ENCODE measurements at regions not wholly inside any gene's neighbourhood (a gene's known extent, or its start where the extent isn't known, plus 50 kb on each side); places are given as distances from the start of the nearest gene placed in this dataset.
A peak's percentile ranks its signal among the peaks of the same experiment; 100 is the strongest.

DNA sequence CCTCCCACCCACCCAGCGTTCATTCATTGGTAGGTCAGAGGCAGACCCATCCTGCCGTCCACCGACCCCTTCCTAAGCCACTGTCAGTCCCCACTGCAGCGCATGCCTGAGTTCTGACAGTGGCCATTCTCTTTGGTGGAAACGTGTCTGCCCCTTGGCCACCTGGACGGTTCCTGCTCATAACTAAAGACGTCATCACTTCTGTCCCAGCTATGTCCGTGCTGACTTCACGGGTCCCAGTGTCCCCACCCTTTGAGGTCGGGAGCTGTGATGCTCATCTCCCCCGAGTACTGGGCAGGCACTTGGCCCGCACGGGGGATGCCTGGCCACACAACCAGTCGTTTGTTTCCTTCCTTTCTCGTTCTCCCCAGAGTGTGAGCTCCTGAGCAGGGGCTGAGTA, 267.1 kb downstream of the C16orf95 start:
- Mint-ChIP-seq H3K4me3 (no peak overlapping the region), H3K36me3 (no peaks in the 10 kb centered on the region), H3K27ac (no peak overlapping the region), H3K4me1 (no peaks in the 10 kb centered on the region), H3K27me3 (peaks cover 24 to 35% (median 29%) of the 10 kb centered on the region in 3 donors), H3K9me3 (peaks cover 2 to 16% (median 6%) of the 10 kb centered on the region in 7 donors)
- ATAC-seq (ENCODE audit: low read depth in 2 of 2) (no peak), DNase-seq (no peak)

GRCh38 chr16:87051526-87052320, 265.5 kb downstream of the C16orf95 start:
- Mint-ChIP-seq H3K36me3 (no peaks in the 10 kb centered on the region), H3K4me3 (no peak overlapping the region), H3K27me3 (peaks cover 28 to 29% (median 28%) of the 10 kb centered on the region in 3 donors), H3K4me1 (no peaks in the 10 kb centered on the region), H3K27ac (no peak overlapping the region), H3K9me3 (peaks cover 2 to 16% (median 6%) of the 10 kb centered on the region in 7 donors)
- ATAC-seq (ENCODE audit: low read depth in 2 of 2) (no peak), DNase-seq (no peak)

GRCh38 chr16:87052506-87052905, 264.7 kb downstream of the C16orf95 start:
- no peak overlapping the region for H3K4me3 Mint-ChIP-seq
- no peak overlapping the region for H3K27ac Mint-ChIP-seq
- H3K27me3 Mint-ChIP-seq: peaks cover 28 to 29% (median 28%) of the 10 kb centered on the region in 3 donors
- DNase-seq (no peak), ATAC-seq (ENCODE audit: low read depth in 2 of 2) (no peak)
- H3K36me3 Mint-ChIP-seq: no peaks in the 10 kb centered on the region
- H3K4me1 Mint-ChIP-seq: no peaks in the 10 kb centered on the region
- H3K9me3 Mint-ChIP-seq: peaks cover 2 to 16% (median 6%) of the 10 kb centered on the region in 7 donors

- ATAC-seq (ENCODE audit: low read depth in 2 of 2) (no peak), DNase-seq (no peak)
- peaks cover 28 to 30% (median 29%) of the 10 kb centered on the region in 3 donors for H3K27me3 Mint-ChIP-seq
- H3K36me3 Mint-ChIP-seq: no peaks in the 10 kb centered on the region
- no peak overlapping the region for H3K27ac Mint-ChIP-seq
- H3K4me1 Mint-ChIP-seq: no peaks in the 10 kb centered on the region
- peaks cover 2 to 16% (median 6%) of the 10 kb centered on the region in 7 donors for H3K9me3 Mint-ChIP-seq
- no peak overlapping the region for H3K4me3 Mint-ChIP-seq
Observed at GRCh38 chr16:87053016-87053982, 263.9 kb downstream of the C16orf95 start.

DNA sequence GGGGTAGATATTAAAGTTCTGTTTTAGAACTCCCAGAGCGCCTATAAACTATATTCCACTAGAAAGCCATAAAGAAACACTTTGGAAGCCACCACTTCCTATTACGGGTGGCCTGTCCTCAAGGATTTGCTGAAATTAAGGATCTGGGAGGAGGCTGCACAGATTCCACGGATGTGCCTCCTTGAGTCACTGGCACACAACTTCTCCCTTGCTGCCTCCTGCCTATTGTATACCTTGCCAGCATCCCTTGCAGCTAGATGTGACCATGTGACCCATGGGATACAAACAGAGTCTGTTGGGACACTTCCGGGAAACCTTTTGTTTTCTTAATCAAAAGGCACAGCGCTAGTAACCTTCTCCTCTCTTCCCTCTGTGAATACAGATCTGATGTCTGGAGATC, 263.0 kb downstream of the C16orf95 start:
- Mint-ChIP-seq H3K27ac (no peak overlapping the region), H3K4me1 (no peaks in the 10 kb centered on the region), H3K27me3 (peaks cover 28 to 39% (median 34%) of the 10 kb centered on the region in 3 donors), H3K36me3 (no peaks in the 10 kb centered on the region), H3K9me3 (peaks cover 2 to 16% (median 6%) of the 10 kb centered on the region in 7 donors), H3K4me3 (no peak overlapping the region)
- DNase-seq (no peak), ATAC-seq (ENCODE audit: low read depth in 2 of 2) (no peak)

DNA sequence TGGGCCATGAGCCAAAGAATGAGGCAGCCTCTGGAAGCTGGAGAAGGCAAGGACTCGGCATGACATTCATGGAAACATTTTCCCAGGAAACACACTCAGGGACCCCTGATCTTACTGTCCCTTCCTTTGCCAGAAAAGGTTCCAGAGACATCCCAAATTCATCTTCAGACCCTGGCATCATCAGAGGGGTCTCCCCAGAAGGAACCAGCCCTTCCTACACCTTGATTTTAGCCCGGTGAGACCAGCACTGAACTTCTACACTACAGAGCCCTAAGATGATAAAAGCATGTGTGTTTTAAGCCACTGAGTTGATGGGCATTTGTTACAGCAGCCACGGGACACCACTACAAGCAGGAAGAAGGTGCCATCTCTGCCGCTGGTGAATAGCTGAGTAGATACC, 262.3 kb downstream of the C16orf95 start:
- Mint-ChIP-seq H3K4me1 (no peaks in the 10 kb centered on the region), H3K9me3 (peaks cover 2 to 16% (median 6%) of the 10 kb centered on the region in 7 donors), H3K27me3 (peaks cover 28 to 46% (median 40%) of the 10 kb centered on the region in 3 donors), H3K27ac (peak overlapping the region in 1 of 6 donors; percentile 12), H3K4me3 (no peak overlapping the region), H3K36me3 (no peaks in the 10 kb centered on the region)
- ATAC-seq (ENCODE audit: low read depth in 2 of 2): no peak
- no peak for DNase-seq

- H3K4me3 Mint-ChIP-seq: peak overlapping the region in 1 of 8 donors; percentile 10
- no peaks in the 10 kb centered on the region for H3K36me3 Mint-ChIP-seq
- no peak for DNase-seq
Observed at GRCh38 chr16:87056083-87056482, 261.1 kb downstream of the C16orf95 start.

GRCh38 chr16:87056551-87056950, 260.6 kb downstream of the C16orf95 start:
- no peak for ATAC-seq (ENCODE audit: low read depth in 2 of 2)
- Mint-ChIP-seq H3K27me3 (peaks cover 25 to 58% (median 41%) of the 10 kb centered on the region in 3 donors), H3K9me3 (peaks cover 0 to 12% (median 6%) of the 10 kb centered on the region in 7 donors), H3K4me3 (peak overlapping the region in 1 of 8 donors; percentile 10), H3K27ac (no peak overlapping the region), H3K36me3 (no peaks in the 10 kb centered on the region), H3K4me1 (peaks cover 0 to 4% (median 0%) of the 10 kb centered on the region in 3 donors)
- DNase-seq: no peak

More at GRCh38 chr16:87056083-87056482, 261.1 kb downstream of the C16orf95 start:
- H3K9me3 Mint-ChIP-seq: peaks cover 0 to 12% (median 6%) of the 10 kb centered on the region in 7 donors
- H3K4me1 Mint-ChIP-seq: peaks cover 0 to 2% (median 0%) of the 10 kb centered on the region in 3 donors
- ATAC-seq (ENCODE audit: low read depth in 2 of 2): no peak
- peaks cover 25 to 58% (median 41%) of the 10 kb centered on the region in 3 donors for H3K27me3 Mint-ChIP-seq
- no peak overlapping the region for H3K27ac Mint-ChIP-seq

DNA sequence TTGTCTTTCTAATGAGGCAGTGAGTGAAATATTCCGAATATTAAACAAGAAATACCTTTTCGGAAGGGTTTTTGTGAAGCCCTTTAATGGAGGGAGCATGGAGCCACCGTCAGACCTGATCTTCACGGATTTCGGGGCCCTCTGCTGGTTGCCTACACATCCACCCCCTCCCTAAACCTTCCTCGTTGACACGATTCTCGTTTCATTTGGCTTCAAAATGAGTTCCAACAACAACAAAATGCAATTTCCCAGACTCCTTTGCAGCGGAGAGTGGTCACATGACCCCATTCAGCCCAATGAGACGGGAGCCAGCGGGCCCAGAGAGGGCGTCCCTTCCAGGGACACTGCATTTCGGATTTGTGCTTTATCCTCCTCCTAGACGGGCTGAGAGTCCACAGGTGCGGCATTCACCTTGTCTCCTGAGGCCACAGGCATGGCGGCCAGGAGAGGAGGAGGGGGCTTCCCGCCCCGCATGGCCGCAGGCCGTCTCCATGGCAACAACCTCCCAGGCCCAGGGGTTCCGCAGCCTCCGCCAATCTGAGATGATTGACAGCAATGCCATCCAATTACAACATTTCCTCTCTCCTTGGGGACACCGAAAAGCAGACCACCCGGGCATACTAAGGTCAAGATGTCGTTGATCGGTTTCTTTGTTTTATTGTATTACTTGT, 259.8 kb downstream of the C16orf95 start:
- DNase-seq (no peak), ATAC-seq (ENCODE audit: low read depth in 2 of 2) (no peak)
- peaks cover 0 to 10% (median 5%) of the 10 kb centered on the region in 7 donors for H3K9me3 Mint-ChIP-seq
- H3K36me3 Mint-ChIP-seq: no peaks in the 10 kb centered on the region
- H3K4me1 Mint-ChIP-seq: peaks cover 0 to 5% (median 0%) of the 10 kb centered on the region in 3 donors
- no peak overlapping the region for H3K4me3 Mint-ChIP-seq
- H3K27me3 Mint-ChIP-seq: peaks cover 25 to 53% (median 38%) of the 10 kb centered on the region in 3 donors
- H3K27ac Mint-ChIP-seq: no peak overlapping the region

DNA sequence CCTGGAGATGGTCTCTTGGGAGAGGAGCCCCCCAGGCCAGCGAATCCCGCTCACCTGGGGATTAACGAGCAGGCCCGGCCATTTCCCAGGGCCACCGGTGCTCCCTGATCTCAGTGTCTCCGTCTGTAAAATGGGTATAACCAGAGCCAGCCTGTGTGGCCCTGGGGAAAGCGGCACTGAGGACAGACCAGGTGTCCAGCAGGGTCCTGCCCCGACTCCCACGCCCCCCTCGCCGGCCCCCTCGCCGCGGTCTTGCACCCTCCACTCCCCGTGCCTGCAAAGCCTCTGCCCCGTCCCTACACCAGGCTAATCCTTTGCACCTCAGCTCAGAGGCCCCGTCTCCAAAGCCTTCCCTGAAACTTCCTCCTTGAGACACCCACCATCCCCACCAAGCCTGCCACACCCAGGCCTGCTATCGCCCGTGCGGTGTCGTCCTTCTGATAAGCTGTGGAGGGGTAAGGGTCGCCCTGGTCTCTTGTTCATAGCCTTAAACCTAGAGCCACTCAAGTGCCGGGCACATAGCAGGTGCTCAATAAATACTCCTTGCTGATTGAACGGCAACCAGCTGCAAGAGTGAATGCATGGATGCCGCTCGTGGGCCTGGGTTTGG, 259.1 kb downstream of the C16orf95 start:
- Mint-ChIP-seq H3K27me3 (peaks cover 25 to 56% (median 41%) of the 10 kb centered on the region in 3 donors), H3K4me3 (no peak overlapping the region), H3K9me3 (peaks cover 0 to 8% (median 4%) of the 10 kb centered on the region in 7 donors), H3K36me3 (no peaks in the 10 kb centered on the region), H3K27ac (no peak overlapping the region), H3K4me1 (peaks cover 0 to 10% (median 0%) of the 10 kb centered on the region in 3 donors)
- ATAC-seq (ENCODE audit: low read depth in 2 of 2): no peak
- no peak for DNase-seq

DNA sequence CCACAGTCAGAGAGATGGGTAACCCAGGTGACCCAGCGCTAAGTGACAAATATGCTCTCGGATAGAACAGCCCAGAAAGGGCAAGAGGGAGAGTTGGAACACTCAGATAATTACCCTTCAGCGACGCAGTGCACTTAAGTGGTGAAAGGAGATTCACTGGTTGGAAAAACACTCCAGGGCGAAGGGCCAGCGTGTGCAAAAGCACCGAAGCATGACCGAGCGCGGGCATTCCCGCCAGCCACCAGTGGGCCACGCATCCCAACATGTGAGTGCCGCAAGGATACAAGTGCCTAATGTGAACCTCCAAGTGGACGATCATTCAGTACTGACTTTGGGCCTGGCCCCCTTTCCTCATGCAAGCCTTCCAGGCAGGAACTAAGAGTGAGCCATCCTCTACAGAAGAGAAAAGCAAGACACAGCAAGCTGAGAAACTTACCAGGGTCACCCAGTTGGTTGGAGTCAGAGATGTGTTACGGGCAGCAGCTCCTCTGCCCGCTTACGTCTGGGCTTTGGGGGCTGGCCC, 258.4 kb downstream of the C16orf95 start:
- Mint-ChIP-seq H3K4me1 (peaks cover 0 to 10% (median 0%) of the 10 kb centered on the region in 3 donors), H3K4me3 (no peak overlapping the region), H3K9me3 (peaks cover 0 to 7% (median 3%) of the 10 kb centered on the region in 7 donors), H3K36me3 (no peaks in the 10 kb centered on the region), H3K27ac (no peak overlapping the region), H3K27me3 (peaks cover 23 to 59% (median 42%) of the 10 kb centered on the region in 3 donors)
- DNase-seq (no peak), ATAC-seq (ENCODE audit: low read depth in 2 of 2) (no peak)
